Right cardiac atrium (tissue), 5 donors: ENCODE measurements at regions not wholly inside any gene's neighbourhood (a gene's known extent, or its start where the extent isn't known, plus 50 kb on each side); places are given as distances from the start of the nearest gene placed in this dataset.

Source experiments
- ATAC-seq, 2 donors: fragments of 200-7000 bp; cut with Tn5 transposase; one replicate each; pipeline versions ENCODE4 v1.8.0 to v1.9.1; 2020; ENCODE audit warnings: moderate library complexity in 2 of 2, mild to moderate bottlenecking in 1 of 2
- DNase-seq, 3 donors: peaks; one replicate each; pipeline ENCODE4 v3.0.0-alpha.2; 2020
- H3K27ac ChIP-seq: one replicate; pipeline ENCODE4 v1.5.1; 2013; ENCODE audit warnings: mild to moderate bottlenecking, low read length, control low read depth, moderate library complexity
- H3K27me3 ChIP-seq: one replicate; pipeline ENCODE4 v1.6.1; 2013; ENCODE audit not compliant: control insufficient read depth, insufficient read depth
- H3K4me1 ChIP-seq: one replicate; pipeline ENCODE4 v1.6.1; 2013; ENCODE audit warnings: low read length; ENCODE audit not compliant: control insufficient read depth, insufficient read depth
- H3K4me3 ChIP-seq: one replicate; pipeline ENCODE4 v1.5.1; 2013; ENCODE audit warnings: low read length, control low read depth
- H3K9me3 ChIP-seq: one replicate; pipeline ENCODE4 v1.6.1; 2013; ENCODE audit warnings: low read length; ENCODE audit not compliant: control insufficient read depth
- WGBS: extraction: QIAGEN DNeasy Blood & Tissue Kit; methylation state at CpG from one replicate; pipeline ENCODE4 v1.1.7; 2013; 5-methylcytosine and 5-hydroxymethylcytosine counted together
- intact Hi-C, 4 donors: fragments of 100-400 bp; cut with DNase I; formaldehyde crosslinking; loops; one replicate each; pipeline versions ENCODE4 v1.11.0 to v1.14.0; 2022 to 2023
- donor health status: healthy with polysubstance abuse.
- donor health status: DM: no; HTN: yes; CAD: no.
- donor health status: DM: no; HTN: no; CAD: no.
- donor health status: DM: no; HTN: yes; CAD: no; lungs with severe emphysema.
- donor health status: DM: yes; HTN: yes; CAD: no.

DNA sequence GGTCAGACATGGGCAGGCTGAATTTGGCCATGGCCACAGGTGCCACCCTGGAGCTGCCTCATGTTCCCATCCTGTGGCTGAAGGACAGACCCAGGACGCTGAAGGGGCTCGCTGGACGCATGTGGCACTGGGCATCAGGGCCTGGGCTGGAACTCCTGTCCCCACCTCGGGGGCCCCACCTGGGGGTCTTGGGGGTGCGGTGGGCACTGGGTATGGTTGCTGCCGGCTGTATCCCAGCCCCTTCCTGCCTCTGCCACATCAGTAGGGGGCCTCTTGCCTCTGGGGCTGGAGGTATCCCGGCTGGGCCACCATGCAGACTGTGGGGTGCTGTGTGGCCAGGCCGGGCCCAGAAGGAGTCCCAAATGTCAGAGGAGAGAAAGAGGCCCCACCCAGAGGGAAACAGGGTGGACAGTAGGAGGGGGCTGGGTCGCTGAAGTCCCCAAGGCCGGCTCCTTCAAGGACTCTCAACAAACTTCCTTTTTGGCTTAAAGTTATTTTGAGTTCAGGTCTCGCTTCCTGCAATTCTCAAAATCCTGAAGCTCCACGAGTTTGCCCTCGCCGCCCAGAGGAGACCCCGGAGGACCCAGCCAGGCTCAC, 78.7 kb downstream of the SIK1 start:
- Histone ChIP-seq H3K4me1 (peaks cover 2% of the 10 kb centered on the region), H3K27ac (peak overlapping the region; percentile 11), H3K27me3 (no peaks in the 10 kb centered on the region), H3K4me3 (no peak overlapping the region), H3K9me3 (no peaks in the 10 kb centered on the region)
- DNase-seq (peak in 2 of 3 donors; percentile 11 to 38), ATAC-seq (peak in 1 of 2 donors; percentile 39)
- 59% methylated on average over 15 of the region's 15 CpGs for WGBS
- intact Hi-C loops, result loop anchor here in 1 of 4 donors (10.0 kb wide), 1 partner anchor 297 kb away; no protein-coding TSS in a partner anchor

DNA sequence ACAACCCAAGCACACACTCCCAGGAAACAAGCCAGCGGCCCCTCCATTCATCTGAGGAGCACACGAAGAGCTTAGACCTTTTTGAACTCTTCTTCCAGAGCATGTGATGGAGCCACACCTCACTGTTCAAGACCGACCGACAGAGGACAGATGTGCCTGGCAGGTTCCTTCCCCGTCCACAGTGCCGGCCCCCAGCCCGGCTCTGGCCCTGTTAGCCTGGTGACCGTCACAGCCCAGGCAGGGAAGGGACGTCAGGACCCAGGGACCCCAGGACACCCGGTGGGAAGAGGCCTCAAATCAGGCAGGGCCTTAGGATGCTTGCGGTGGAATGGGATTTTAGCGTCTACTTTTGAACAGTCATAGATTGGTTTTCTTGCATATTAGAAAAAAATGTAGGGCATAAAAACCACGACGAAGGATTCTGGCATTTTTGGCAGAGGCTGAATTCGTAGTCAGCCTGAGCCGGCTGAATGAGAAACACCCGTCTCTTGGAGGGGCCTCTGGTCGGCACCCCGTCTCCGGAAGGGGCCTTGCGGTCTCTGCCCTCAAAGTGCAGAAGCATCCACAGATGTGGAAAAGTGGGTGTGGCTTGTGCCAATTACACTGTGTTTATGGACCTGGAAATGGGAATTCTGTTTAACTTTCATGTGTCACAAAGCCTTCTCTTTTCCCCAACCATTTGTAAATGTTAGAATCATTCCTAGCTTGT, 79.3 kb downstream of the SIK1 start:
- Histone ChIP-seq H3K4me1 (peaks cover 2% of the 10 kb centered on the region), H3K27me3 (no peaks in the 10 kb centered on the region), H3K9me3 (no peaks in the 10 kb centered on the region), H3K27ac (no peak overlapping the region), H3K4me3 (no peak overlapping the region)
- DNase-seq (peak in 2 of 3 donors; percentile 41 to 55), ATAC-seq (no peak)
- intact Hi-C loops, result loop anchor here in 1 of 4 donors (10.0 kb wide), 1 partner anchor 297 kb away; no protein-coding TSS in a partner anchor
- 97% methylated on average over 21 of the region's 21 CpGs for WGBS

DNA sequence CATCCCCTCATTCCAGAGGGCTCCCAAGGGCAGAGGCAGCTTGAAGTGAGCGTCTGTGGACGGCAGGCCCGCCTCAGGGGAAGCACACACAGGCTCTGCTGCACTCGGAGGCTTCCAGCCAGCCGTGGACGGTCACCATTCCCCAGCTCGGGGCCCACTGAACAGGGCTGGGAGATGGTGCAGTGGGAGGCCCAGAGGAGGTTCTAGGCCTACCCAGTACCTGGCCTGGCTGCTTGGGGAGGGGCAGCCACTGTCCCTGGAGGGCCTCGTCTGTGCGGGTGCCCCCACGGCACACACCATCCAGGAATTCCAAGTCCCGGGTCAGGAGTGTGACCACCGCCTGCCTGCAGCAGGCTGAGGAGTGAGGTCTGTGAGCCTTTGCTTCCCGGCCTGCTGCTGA, 80.4 kb downstream of the SIK1 start:
- Histone ChIP-seq H3K9me3 (no peaks in the 10 kb centered on the region), H3K4me3 (no peak overlapping the region), H3K27ac (no peak overlapping the region), H3K4me1 (peaks cover 2% of the 10 kb centered on the region), H3K27me3 (no peaks in the 10 kb centered on the region)
- ATAC-seq (no peak), DNase-seq (peak in 2 of 3 donors; percentile 21 to 25)
- intact Hi-C loops, result loop anchor here in 1 of 4 donors (10.0 kb wide), 1 partner anchor 298 kb away; no protein-coding TSS in a partner anchor
- WGBS, result 86% methylated on average over 13 of the region's 13 CpGs

DNA sequence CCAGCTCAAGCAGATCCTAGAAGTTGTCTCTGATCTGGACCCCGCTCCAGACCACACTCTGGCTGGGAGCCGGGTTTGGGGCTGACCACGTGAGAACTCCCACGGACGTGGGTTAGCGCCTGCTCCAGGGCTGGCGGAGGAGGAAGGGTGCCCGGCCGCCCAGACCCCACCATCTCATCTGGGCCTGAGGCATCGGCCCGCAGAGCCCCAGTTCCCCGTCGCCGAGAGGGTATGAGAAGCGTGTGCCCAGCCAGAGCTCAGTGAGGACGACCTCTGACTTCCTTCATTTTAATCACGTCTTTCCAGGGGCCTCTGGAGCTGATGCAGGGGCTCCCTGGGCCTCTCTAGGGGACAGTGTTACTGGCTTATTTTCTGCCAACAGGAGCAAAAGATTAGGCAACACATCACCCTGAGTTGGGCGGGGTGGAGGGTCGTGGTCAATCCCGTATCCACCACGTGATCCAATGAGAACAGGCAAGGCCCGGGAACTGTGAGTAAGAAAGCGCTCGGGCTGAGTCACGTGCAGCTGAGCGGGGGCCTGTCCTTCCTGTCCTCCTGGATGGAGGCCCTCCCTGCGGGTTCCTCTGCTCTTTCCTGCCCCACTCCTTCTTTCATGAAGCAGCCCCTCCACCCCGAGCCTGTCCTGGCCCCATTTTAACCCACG, 81.1 kb downstream of the SIK1 start:
- Histone ChIP-seq H3K27me3 (no peaks in the 10 kb centered on the region), H3K4me1 (peaks cover 2% of the 10 kb centered on the region), H3K9me3 (no peaks in the 10 kb centered on the region), H3K27ac (no peak overlapping the region), H3K4me3 (no peak overlapping the region)
- intact Hi-C loops, result loop anchor here in 1 of 4 donors (10.0 kb wide), 1 partner anchor 299 kb away; no protein-coding TSS in a partner anchor
- WGBS, result 80% methylated on average over 29 of the region's 29 CpGs
- ATAC-seq (no peak), DNase-seq (peak; percentile 29 to 48 (median 33))

DNA sequence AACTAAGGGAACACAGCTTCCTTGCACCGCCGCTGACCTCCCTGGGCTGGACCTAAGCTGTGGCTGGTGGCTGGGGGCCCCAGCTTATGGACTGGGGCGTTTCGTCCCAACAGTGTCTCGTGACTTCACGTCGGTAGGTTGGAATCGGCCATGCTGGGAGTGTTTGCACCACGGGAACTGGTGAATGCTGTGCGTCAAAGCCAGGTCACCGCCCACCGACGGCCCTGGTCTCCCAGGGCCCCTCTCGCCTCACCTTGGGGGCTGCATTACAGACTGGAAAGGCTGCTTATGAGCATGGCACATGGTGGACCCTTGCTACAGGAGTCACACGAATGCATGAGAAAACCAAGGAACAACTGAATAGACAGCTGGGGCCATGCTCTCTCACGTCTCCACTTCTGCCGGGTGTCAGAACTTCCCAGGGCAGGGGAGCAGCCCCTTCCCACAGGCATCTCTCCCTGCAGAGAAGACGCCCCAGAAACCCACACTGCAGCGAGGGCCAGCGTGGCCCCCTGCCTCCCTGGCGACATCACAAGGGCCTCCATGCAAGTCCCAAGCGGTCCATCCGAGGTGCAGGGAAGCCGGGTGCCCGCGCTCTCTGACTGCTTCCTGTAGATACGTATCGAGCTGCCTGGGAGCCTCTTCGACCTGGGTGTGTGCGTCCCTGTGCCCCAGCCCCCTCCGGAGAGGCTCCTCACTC, 81.7 kb downstream of the SIK1 start:
- Histone ChIP-seq H3K27me3 (no peaks in the 10 kb centered on the region), H3K27ac (no peak overlapping the region), H3K4me1 (peaks cover 2% of the 10 kb centered on the region), H3K9me3 (no peaks in the 10 kb centered on the region), H3K4me3 (no peak overlapping the region)
- intact Hi-C loops, result loop anchor here in 1 of 4 donors (10.0 kb wide), 1 partner anchor 300 kb away; no protein-coding TSS in a partner anchor
- ATAC-seq, result no peak
- 95% methylated on average over 31 of the region's 31 CpGs for WGBS
- peak; percentile 9 to 48 (median 38) for DNase-seq

DNA sequence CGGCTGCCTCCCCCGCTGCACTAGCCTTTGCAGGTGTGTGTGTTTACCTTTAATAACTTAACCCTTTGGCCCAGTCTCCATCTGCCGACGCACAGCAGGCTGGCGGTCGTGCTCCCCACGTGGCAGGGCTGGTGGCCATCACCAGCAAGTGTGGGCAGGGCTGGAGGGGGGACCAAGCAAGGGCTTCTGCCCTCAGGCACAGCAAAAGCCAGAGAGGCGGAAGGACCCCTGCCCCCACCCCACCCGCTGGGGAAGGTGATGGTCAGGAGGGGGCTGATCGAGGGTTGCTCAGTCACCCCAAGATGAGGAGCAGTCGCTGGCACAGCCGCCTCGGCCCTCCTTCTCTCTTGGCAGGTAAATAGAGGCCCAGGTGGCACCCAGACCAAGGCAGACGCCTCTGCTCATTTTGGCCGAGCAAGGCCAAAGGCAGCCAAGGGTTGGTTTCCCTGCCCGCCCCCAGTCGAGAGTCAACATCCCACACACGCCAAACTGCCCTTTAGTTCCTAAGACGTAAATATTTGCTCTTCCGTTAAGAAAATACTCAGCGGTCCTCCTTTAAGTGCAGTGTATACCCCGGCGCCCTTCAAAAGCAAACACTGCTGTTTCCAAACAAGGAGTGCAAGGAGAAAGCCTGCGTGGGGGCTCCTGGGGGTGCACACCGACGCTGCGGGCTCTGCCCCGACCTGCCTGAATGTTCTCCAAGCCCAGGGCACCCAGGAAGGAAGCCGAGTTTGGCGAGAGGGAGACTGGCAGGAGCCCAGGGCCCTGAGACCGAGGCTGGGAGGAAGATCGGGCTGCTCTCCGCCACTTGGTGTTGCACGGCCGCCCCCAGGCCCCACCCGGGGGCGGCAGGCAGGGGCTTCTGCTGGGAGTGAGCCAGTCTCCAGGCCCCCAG, 82.7 kb downstream of the SIK1 start:
- Histone ChIP-seq H3K27me3 (no peaks in the 10 kb centered on the region), H3K4me1 (peaks cover 2% of the 10 kb centered on the region), H3K4me3 (no peak overlapping the region), H3K27ac (no peak overlapping the region), H3K9me3 (no peaks in the 10 kb centered on the region)
- intact Hi-C loops, result loop anchor here in 1 of 4 donors (10.0 kb wide), 1 partner anchor 301 kb away; no protein-coding TSS in a partner anchor
- DNase-seq, result peak; percentile 10 to 54 (median 52)
- 76% methylated on average over 37 of the region's 37 CpGs for WGBS
- no peak for ATAC-seq

DNA sequence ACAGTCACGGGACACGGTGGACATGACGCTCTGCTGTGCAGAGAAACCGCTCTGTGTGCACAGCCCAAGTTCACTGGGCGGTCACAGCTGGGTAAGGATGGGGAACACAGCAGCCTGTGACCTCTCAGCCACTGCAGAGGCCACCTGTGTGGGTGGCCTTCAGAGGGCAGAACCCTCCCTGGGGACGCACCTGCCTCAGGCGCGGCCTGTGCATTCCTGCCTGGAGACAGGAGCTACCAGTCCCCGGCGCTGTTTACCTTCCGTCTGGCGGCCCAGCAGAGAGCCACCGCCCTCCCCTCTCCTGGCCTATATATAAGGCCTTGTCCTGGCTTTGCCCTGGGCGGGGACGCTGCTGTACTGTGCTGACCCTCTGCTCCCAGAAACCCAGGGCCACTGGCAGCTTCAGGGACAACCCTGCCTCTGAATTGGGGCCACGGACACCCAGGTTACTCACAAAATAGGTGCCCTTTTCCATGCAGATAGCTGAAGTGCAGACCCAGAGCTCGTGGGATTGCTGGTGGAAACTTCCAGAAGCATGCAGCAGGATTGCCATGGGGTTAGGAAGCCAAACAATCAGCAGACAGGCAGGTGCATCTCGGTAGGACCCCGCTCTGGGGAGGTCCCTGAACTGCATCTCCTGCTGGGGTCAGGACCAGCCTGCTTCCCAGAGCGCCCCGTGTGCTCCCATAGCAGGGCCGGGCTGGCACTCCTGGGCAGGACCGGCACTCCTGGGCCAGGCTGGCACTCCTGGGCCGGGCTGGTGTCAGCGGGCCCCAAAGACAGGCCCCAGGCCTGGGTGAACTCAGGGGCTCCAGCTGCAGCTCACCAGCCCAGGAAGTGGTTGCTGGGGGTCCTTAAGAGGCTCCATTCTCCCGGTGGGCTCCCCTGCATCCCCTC, 83.6 kb downstream of the SIK1 start:
- Histone ChIP-seq H3K4me3 (no peak overlapping the region), H3K4me1 (peaks cover 2% of the 10 kb centered on the region), H3K27ac (no peak overlapping the region), H3K27me3 (no peaks in the 10 kb centered on the region), H3K9me3 (no peaks in the 10 kb centered on the region)
- DNase-seq (peak in 2 of 3 donors; percentile 10 to 29), ATAC-seq (no peak)
- WGBS, result 90% methylated on average over 26 of the region's 26 CpGs
- intact Hi-C loops, result loop anchor here in 1 of 4 donors (10.0 kb wide), 1 partner anchor 301 kb away; no protein-coding TSS in a partner anchor

DNA sequence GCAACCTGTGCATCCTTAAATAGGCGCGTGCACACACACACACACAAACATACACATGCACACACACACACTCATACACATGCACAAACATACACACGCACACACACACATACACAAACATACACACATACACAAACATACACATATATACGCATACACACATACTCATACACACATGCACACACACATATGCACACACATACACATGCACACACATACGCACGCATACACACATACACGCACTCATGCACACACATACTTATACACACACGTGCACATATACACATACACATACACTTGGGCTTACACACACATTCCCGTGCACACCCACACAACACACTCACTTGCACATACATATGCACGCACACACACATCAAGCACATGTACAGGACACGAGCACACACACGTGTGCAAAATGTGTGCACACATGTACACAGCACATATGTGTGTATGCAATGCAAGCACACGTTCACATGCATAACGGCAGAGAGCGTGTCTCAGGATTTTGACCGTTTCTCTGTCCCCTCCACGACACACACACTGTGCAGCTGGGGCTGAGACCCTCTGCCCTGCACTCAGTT, 84.5 kb downstream of the SIK1 start:
- Histone ChIP-seq H3K4me3 (no peak overlapping the region), H3K9me3 (no peaks in the 10 kb centered on the region), H3K27me3 (no peaks in the 10 kb centered on the region), H3K27ac (no peak overlapping the region), H3K4me1 (no peaks in the 10 kb centered on the region)
- ATAC-seq (no peak), DNase-seq (peak in 1 of 3 donors; percentile 11)
- WGBS, result 95% methylated on average over 17 of the region's 17 CpGs
- intact Hi-C loops, result loop anchor here in 1 of 4 donors (10.0 kb wide), 1 partner anchor 302 kb away; no protein-coding TSS in a partner anchor
